ENCODE measurements at regions not wholly inside any gene's neighbourhood (a gene's known extent, or its start where the extent isn't known, plus 50 kb on each side); places are given as distances from the start of the nearest gene placed in this dataset.
"Not testable (repeated sequence)": the region's sequence is repeated elsewhere in the genome, so short reads cannot be mapped to it uniquely, and the experiment has no call there.

GRCh38 chr5:114953565-114953964, 216.1 kb downstream of the TRIM36 start:
- no peak for DNase-seq (ENCODE audit: low spot score)

- no peak for DNase-seq (ENCODE audit: low spot score)
Measured at GRCh38 chr5:114952876-114953275, 216.8 kb downstream of the TRIM36 start.

- no peak for DNase-seq (ENCODE audit: low spot score)
Measured at GRCh38 chr5:114949756-114950155, 220.0 kb downstream of the TRIM36 start.

- DNase-seq (ENCODE audit: low spot score), result no peak
Measured at GRCh38 chr5:114948986-114949621, 220.6 kb downstream of the TRIM36 start.

GRCh38 chr5:114948363-114948762, 221.3 kb downstream of the TRIM36 start:
- DNase-seq (ENCODE audit: low spot score), result no peak

GRCh38 chr5:114940709-114941108, 229.0 kb downstream of the TRIM36 start:
- DNase-seq (ENCODE audit: low spot score), result no peak

- no peak for DNase-seq (ENCODE audit: low spot score)
Measured at GRCh38 chr5:114935490-114935889, 234.2 kb downstream of the TRIM36 start.

- no peak for DNase-seq (ENCODE audit: low spot score)
Measured at GRCh38 chr5:114928644-114929462, 240.9 kb downstream of the TRIM36 start.

- DNase-seq (ENCODE audit: low spot score), result no peak
Measured at GRCh38 chr5:114924769-114925168, 244.9 kb downstream of the TRIM36 start.

- no peak for DNase-seq (ENCODE audit: low spot score)
Measured at GRCh38 chr5:114912189-114912920, 257.4 kb downstream of the TRIM36 start.

- DNase-seq (ENCODE audit: low spot score), result no peak
Measured at GRCh38 chr5:114910727-114911126, 259.0 kb downstream of the TRIM36 start.

- no peak for DNase-seq (ENCODE audit: low spot score)
Measured at GRCh38 chr5:114909424-114909823, 260.3 kb downstream of the TRIM36 start.

- DNase-seq (ENCODE audit: low spot score), result no peak
Measured at GRCh38 chr5:114903767-114904166, 265.9 kb downstream of the TRIM36 start.

GRCh38 chr5:114898602-114899001, 271.1 kb downstream of the TRIM36 start:
- DNase-seq (ENCODE audit: low spot score), result no peak

- no peak for DNase-seq (ENCODE audit: low spot score)
Measured at GRCh38 chr5:114883675-114884074, 286.0 kb downstream of the TRIM36 start.

GRCh38 chr5:114859438-114859735, 310.3 kb downstream of the TRIM36 start:
- no peak for DNase-seq (ENCODE audit: low spot score)

- DNase-seq (ENCODE audit: low spot score), result no peak
Measured at GRCh38 chr5:114858665-114859437, 310.9 kb downstream of the TRIM36 start.

- no peak for DNase-seq (ENCODE audit: low spot score)
Measured at GRCh38 chr5:114857941-114858551, 311.7 kb downstream of the TRIM36 start.

GRCh38 chr5:114844711-114845110, 325.0 kb downstream of the TRIM36 start:
- DNase-seq (ENCODE audit: low spot score), result not testable (repeated sequence)

GRCh38 chr5:114839360-114839759, 330.3 kb downstream of the TRIM36 start:
- no peak for DNase-seq (ENCODE audit: low spot score)

GRCh38 chr5:114838937-114839336, 330.8 kb downstream of the TRIM36 start:
- DNase-seq (ENCODE audit: low spot score), result no peak

GRCh38 chr5:114830114-114830513, 339.6 kb downstream of the TRIM36 start:
- DNase-seq (ENCODE audit: low spot score), result no peak

Data from CD4-positive, alpha-beta T cell treated with Interleukin-15 for 4 hours (primary cell).